ENCODE measurements at regions not wholly inside any gene's neighbourhood (a gene's known extent, or its start where the extent isn't known, plus 50 kb on each side); places are given as distances from the start of the nearest gene placed in this dataset.

DNA sequence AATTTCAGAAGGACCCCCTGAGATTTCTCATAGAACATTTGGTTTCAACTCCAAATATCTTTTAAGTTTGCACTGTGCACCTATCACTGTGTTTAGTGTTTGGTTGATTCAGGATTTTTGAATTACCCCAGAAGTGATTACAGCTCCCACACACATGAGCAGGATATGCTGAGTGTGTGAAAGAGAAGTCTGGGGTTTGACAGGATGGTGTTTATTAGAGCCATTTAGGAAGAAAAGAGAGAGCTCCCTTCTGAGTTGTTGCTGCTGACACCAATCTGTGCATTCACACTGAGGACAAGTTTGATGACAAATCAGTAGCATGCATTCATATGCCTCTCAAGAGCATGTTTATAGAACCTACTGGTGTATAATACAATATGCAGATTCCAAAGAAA, 118.1 kb downstream of the RPL22L1 start:
- no peak for DNase-seq

DNA sequence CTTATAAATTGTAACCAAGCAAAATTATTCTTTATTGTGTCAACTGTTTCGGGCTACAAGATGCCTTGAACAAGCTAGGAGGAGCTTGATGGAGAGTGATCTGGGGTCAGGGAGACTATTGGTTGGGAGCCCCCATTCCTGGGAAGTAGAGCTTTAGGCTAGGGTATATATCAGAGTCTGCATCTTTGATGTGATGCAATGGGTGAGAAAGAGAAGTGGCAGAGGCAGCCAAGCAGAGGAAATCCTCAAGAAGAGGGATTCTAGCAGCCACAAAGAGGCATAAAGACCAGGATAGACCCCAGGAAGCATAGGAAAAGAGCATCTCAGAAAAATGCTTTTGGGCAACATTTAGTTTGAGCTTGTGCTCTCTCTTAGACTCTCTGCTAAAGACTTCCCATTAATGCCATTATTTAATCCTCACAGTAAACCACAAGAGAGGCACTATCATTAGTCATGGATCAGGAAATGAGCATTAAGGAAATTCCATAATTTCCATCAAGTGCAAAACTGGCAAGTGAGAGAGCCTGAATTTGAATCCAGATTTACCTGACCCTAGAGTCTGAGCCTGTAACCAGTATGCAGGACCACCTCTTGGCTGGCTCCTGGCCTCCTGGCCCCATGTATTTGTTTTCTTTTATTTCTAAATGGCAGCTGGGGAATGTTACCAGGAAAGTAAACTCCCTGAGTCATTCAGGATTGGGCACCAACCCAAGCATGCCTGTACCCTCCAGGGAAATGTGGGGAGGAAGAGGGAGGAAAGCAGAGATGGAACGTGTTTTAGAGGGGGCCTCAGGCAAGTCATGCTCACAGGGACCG, 118.7 kb downstream of the RPL22L1 start:
- peak; percentile 11 to 85 for DNase-seq

- DNase-seq: no peak
These were observed 119.5 kb downstream of the RPL22L1 start for GRCh38 chr3:170750478-170750830.

DNA sequence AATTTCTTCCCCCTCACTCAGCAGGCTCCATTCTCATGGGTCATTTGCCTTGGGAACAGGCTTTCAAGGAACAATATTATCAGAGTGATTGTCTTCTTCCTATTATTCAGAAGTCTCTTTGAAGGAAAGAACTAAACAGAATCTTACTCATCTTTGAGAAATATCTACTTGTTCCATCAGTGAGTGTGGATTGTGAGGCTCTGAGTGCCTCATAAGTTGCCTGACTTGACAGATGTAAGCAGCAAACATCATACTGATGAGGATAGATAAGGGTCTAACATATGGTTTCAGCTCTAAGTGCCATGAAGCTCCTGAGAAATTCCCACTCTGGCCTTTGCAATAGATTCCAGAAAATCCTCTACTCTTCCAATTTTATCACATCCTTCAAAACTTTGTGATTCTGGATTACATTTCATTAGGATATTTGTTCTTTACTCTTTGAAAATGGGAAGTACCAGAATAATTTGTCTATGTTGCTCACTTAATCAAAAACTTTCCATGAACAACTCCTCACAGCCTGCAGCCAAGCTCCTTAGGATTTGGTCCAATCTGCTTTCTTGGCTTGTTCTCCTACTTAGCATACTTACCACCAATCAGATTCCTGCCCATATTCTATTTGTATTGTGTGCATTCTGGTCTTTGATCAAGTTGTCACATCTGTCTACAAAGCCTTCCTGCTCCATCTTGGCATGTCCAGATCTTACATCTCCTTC, 120.1 kb downstream of the RPL22L1 start:
- DNase-seq: peak in 1 of 2 experiments; percentile 43

- no peak for DNase-seq
These were observed 120.8 kb downstream of the RPL22L1 start for GRCh38 chr3:170749185-170749584.

- no peak for DNase-seq
These were observed 123.6 kb downstream of the RPL22L1 start for GRCh38 chr3:170746175-170746942.

- DNase-seq: no peak
These were observed 124.7 kb downstream of the RPL22L1 start for GRCh38 chr3:170745211-170745718.

GRCh38 chr3:170741756-170742529, 128.1 kb downstream of the RPL22L1 start:
- DNase-seq: no peak

- peak; percentile 42 to 65 for DNase-seq
These were observed 129.0 kb downstream of the RPL22L1 start for GRCh38 chr3:170740726-170741591.

- no peak for DNase-seq
These were observed 129.7 kb downstream of the RPL22L1 start for GRCh38 chr3:170740285-170740684.

DNA sequence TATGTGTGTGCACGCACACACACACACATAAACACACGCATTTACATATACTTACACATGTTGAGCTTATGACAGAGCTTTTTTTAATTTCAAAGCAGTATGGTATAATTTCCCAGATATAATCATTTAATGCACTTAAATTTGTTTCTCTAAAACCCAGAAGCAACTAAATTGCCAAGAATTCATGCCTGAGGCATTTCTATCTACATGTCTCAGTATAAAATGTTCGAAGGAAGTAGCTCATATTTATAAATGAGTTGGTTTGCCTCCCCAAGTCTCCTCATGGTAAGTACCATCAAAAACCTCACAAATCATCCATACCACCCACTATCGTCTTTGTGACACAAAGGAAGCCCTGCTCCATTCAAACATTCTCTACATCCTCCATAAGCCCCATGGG, 130.6 kb downstream of the RPL22L1 start:
- no peak for DNase-seq

DNA sequence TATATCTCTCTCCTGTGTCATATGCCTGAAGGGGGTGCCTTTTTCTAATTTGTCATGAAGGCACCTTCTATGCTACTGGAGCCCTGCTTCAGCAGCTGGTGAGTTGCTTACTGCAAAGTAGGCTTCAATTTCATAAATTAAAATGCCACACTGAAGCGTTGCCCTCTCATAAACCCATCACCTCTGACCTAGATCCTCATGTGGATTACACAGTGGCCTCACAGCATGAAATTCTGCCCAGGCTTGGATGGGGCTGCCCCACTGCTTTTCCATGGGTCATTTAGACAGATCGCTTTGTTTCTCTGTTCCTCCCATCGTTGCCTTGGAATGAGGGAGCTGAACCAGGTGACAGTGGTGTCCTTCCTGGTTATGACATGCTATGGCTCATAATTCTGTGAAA, 131.2 kb downstream of the RPL22L1 start:
- no peak for DNase-seq

GRCh38 chr3:170737498-170738162, 132.4 kb downstream of the RPL22L1 start:
- DNase-seq: no peak

GRCh38 chr3:170735821-170736220, 134.2 kb downstream of the RPL22L1 start:
- DNase-seq: no peak

- DNase-seq: no peak
These were observed 135.3 kb downstream of the RPL22L1 start for GRCh38 chr3:170734735-170735065.

- DNase-seq: no peak
These were observed 135.8 kb downstream of the RPL22L1 start for GRCh38 chr3:170734043-170734734.

GRCh38 chr3:170732660-170733245, 137.2 kb downstream of the RPL22L1 start:
- no peak for DNase-seq

DNA sequence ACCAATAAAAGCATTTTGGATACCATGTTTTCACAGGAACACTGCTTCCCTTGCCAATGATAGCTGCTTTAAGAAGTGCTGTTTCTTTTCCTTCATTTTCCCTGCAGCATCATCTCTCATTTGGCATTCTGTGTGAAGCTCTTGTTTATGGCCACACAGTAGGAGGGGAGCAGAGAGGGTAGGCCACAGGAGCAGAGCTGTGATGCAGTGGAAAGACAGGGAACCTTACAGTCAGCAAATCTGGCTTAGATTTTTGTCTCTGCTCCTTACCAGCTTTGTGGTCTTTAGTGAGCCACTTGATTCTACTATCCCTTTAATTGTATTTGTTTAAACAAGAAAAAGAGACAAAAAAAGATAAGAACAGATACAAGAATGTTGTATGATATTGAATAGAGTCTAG, 138.7 kb downstream of the RPL22L1 start:
- DNase-seq: no peak

DNA sequence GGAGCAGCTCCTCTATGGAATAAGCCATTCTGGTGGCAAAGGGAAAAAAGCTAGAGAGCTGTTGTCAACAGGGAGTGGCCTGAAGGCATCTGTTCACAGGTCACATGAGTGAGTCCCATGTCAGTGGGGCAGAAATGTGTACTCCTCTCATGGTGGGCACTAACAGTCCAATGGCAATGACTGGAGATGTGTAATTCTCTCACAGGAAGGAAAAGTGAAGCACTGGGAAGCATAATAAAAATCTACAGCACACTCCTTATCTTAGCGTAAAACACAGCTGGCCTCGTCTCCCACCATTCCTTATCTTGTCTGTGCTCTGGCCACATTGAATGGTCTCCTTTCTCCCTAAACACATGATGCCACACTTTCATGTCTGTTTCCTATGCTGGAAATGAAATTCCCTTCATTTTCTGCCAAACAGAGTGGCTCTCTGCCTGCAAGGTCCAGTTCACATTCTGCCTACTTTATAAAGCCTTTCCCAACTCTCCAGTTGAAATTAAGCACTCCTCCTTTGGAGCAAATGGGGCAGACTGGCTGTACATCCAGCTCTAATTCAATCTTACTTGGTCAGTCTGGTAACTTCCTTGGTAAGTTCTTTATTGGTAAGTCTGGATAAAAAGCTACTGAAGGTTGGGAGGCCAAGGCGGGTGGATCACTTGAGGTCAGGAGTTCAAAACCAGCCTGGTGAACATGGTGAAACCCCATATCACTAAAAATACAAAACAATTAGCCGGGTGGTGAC, 139.8 kb downstream of the RPL22L1 start:
- no peak for DNase-seq

Measured in NCI-H446 (cell line).